ENCODE measurements at regions not wholly inside any gene's neighbourhood (a gene's known extent, or its start where the extent isn't known, plus 50 kb on each side); places are given as distances from the start of the nearest gene placed in this dataset.
A peak's percentile ranks its signal among the peaks of the same experiment; 100 is the strongest.

GRCh38 chr10:107647462-107647861, 483.0 kb upstream of the SORCS1 start:
- DNase-seq = no peak

- DNase-seq = no peak
Observed at GRCh38 chr10:107631876-107632275, 467.4 kb upstream of the SORCS1 start.

GRCh38 chr10:107626862-107627261, 462.4 kb upstream of the SORCS1 start:
- no peak for DNase-seq

- no peak for DNase-seq
Observed at GRCh38 chr10:107623292-107623691, 458.8 kb upstream of the SORCS1 start.

GRCh38 chr10:107619139-107619538, 454.6 kb upstream of the SORCS1 start:
- DNase-seq = no peak

- DNase-seq = no peak
Observed at GRCh38 chr10:107618504-107618994, 454.0 kb upstream of the SORCS1 start.

GRCh38 chr10:107616463-107617410, 452.2 kb upstream of the SORCS1 start:
- DNase-seq = peak; percentile 46

- DNase-seq = no peak
Observed at GRCh38 chr10:107616031-107616430, 451.5 kb upstream of the SORCS1 start.

- peak; percentile 48 for DNase-seq
Observed at GRCh38 chr10:107614939-107615685, 450.6 kb upstream of the SORCS1 start.

- no peak for DNase-seq
Observed at GRCh38 chr10:107611115-107611514, 446.6 kb upstream of the SORCS1 start.

GRCh38 chr10:107589081-107589480, 424.6 kb upstream of the SORCS1 start:
- no peak for DNase-seq

- no peak for DNase-seq
Observed at GRCh38 chr10:107585630-107586029, 421.1 kb upstream of the SORCS1 start.

GRCh38 chr10:107583974-107584373, 419.5 kb upstream of the SORCS1 start:
- peak; percentile 27 for DNase-seq

- peak; percentile 3 for DNase-seq
Observed at GRCh38 chr10:107579970-107580369, 415.5 kb upstream of the SORCS1 start.

GRCh38 chr10:107577221-107577620, 412.7 kb upstream of the SORCS1 start:
- DNase-seq = no peak

- no peak for DNase-seq
Observed at GRCh38 chr10:107576746-107577145, 412.2 kb upstream of the SORCS1 start.

- no peak for DNase-seq
Observed at GRCh38 chr10:107565014-107565413, 400.5 kb upstream of the SORCS1 start.

- peak; percentile 41 for DNase-seq
Observed at GRCh38 chr10:107561136-107561650, 396.7 kb upstream of the SORCS1 start.

- DNase-seq = no peak
Observed at GRCh38 chr10:107557916-107558315, 393.4 kb upstream of the SORCS1 start.

- no peak for DNase-seq
Observed at GRCh38 chr10:107554333-107554732, 389.8 kb upstream of the SORCS1 start.

GRCh38 chr10:107553470-107553869, 389.0 kb upstream of the SORCS1 start:
- DNase-seq = peak; percentile 79

GRCh38 chr10:107552963-107553362, 388.5 kb upstream of the SORCS1 start:
- DNase-seq = no peak

- no peak for DNase-seq
Observed at GRCh38 chr10:107548301-107548700, 383.8 kb upstream of the SORCS1 start.

GRCh38 chr10:107546986-107547385, 382.5 kb upstream of the SORCS1 start:
- DNase-seq = no peak
